ENCODE measurements at regions not wholly inside any gene's neighbourhood (a gene's known extent, or its start where the extent isn't known, plus 50 kb on each side); places are given as distances from the start of the nearest gene placed in this dataset.

DNA sequence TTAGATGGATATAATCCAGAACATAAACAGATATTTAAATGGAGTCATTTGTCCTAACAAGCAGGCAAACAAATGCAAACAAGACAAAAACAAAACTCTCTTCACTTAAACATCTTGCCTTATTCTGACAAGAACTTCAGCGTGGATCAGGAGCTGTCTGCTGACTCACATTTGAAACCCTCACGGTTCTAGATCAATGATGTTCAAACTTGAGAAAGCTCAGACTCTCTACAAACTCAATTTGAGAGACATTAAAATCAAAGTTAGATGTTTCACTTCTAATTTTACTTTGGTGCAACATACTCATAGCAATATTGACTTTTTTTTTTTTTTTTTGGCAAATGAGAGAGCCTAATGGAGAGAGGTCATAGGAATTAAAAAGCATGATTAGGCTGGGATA lies 362.8 kb upstream of the SLC14A2 start:
- TF ChIP-seq, protein P1, sequence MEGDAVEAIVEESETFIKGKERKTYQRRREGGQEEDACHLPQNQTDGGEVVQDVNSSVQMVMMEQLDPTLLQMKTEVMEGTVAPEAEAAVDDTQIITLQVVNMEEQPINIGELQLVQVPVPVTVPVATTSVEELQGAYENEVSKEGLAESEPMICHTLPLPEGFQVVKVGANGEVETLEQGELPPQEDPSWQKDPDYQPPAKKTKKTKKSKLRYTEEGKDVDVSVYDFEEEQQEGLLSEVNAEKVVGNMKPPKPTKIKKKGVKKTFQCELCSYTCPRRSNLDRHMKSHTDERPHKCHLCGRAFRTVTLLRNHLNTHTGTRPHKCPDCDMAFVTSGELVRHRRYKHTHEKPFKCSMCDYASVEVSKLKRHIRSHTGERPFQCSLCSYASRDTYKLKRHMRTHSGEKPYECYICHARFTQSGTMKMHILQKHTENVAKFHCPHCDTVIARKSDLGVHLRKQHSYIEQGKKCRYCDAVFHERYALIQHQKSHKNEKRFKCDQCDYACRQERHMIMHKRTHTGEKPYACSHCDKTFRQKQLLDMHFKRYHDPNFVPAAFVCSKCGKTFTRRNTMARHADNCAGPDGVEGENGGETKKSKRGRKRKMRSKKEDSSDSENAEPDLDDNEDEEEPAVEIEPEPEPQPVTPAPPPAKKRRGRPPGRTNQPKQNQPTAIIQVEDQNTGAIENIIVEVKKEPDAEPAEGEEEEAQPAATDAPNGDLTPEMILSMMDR (IDR thresholded peaks at IDR 0.05 in 2 of 3, conservative IDR thresholded peaks at IDR 0.05 in 1 of 3; ENCODE audit: control insufficient read depth in 2 of 3, extremely low read depth in 1 of 3, insufficient read depth in 1 of 3, low read depth in 3 of 3, low read length in 3 of 3), result no peak
- TF ChIP-seq, protein P2, sequence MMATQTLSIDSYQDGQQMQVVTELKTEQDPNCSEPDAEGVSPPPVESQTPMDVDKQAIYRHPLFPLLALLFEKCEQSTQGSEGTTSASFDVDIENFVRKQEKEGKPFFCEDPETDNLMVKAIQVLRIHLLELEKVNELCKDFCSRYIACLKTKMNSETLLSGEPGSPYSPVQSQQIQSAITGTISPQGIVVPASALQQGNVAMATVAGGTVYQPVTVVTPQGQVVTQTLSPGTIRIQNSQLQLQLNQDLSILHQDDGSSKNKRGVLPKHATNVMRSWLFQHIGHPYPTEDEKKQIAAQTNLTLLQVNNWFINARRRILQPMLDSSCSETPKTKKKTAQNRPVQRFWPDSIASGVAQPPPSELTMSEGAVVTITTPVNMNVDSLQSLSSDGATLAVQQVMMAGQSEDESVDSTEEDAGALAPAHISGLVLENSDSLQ (IDR thresholded peaks at IDR 0.05), result no peak
- TF ChIP-seq RAD51 (IDR thresholded peaks at IDR 0.05) (no peak), MXI1 (IDR thresholded peaks at IDR 0.05; ENCODE audit: low read depth, low read length) (no peak), TAF1 (IDR thresholded peaks at IDR 0.05; ENCODE audit: borderline replicate concordance, low read depth, low read length) (no peak), CHD2 (IDR thresholded peaks at IDR 0.05; ENCODE audit: borderline replicate concordance, low read depth, low read length) (no peak), ASH2L (IDR thresholded peaks at IDR 0.05; ENCODE audit: borderline replicate concordance, low read depth) (no peak), HCFC1 (IDR thresholded peaks at IDR 0.05; ENCODE audit: low read length) (no peak), SUZ12 (IDR thresholded peaks at IDR 0.05; ENCODE audit: unreplicated experiment) (no peak), POLR2A (IDR thresholded peaks at IDR 0.05; ENCODE audit: low read depth, low read length) (no peak)

All from GM12878 (cell line).